GM21360 (cell line): ENCODE measurements at regions not wholly inside any gene's neighbourhood (a gene's known extent, or its start where the extent isn't known, plus 50 kb on each side); places are given as distances from the start of the nearest gene placed in this dataset.
"Not testable (repeated sequence)": the region's sequence is repeated elsewhere in the genome, so short reads cannot be mapped to it uniquely, and the experiment has no call there.

Experiments used
- ATAC-seq: cut with Tn5 transposase; IDR thresholded peaks from one replicate; pipeline ENCODE4 v1.9.1; 2021; ENCODE audit warnings: mild to moderate bottlenecking, moderate library complexity; ENCODE audit not compliant: unreplicated experiment

- ATAC-seq, result no peak
These were observed 282.7 kb downstream of the ANKRD50 start for GRCh38 chr4:124429746-124430250.

DNA sequence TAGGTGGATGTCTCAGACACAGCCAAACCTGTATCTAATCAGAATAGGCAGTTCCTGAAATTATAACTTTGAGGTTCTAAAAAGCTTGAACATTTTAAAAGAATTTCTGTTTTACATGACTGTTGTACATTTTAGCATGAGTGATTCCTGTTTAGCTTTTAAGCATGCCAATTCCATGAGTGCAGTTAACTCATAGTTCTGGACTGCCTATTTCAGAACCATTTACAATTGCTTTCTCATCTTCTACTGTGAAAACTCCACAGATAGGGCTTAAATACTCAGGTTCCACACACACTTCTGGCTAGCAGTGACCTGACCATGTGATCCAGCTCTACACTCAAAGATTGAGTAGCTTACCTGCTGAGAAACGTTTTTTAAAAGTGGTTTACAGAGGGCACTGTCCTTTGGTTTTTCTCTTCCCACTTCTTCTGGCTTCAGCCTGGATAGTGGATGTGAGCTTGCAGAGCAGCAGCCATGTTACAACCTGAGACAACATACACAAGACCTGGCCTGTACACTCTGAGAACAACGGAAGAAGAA is 280.8 kb downstream of the ANKRD50 start:
- no peak for ATAC-seq

GRCh38 chr4:124432500-124432899 is 280.0 kb downstream of the ANKRD50 start:
- ATAC-seq, result no peak

DNA sequence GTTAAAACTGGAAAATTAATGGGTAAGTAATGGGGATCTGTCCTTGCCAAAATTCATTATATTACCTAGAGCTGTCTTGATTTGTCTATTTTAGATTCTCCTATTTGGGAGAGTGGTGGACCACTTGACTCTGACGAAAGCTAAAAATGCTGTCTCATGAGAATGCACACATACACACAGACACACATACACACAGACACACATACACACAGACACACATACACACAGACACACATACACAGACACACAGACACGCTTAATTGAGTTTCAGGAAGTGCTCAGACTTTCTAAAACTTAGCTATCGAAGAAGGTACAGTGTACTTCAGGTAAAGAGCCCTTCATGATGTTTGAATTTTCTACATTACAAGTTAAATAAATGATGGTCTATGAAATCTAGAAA is 279.5 kb downstream of the ANKRD50 start:
- no peak for ATAC-seq

DNA sequence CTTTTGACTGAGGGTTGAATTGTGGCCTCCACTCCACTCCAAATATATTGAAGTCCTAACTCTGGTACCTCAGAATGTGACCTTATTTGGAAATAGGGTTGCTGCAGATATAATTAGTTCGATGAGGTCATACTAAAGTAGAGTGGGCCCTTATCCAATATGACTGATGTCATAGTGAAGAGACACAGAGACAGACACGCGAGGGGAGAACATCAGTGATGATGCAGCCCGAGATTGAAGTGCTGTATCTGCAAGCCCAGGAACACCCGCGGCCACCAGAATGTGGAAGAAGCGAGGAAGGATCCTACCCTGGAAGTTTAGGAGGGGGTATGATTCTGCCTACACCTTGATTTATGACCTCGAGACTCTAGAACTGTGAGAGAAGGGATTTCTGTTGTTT is 279.0 kb downstream of the ANKRD50 start:
- ATAC-seq, result no peak

GRCh38 chr4:124435274-124435950 is 277.1 kb downstream of the ANKRD50 start:
- no peak for ATAC-seq

DNA sequence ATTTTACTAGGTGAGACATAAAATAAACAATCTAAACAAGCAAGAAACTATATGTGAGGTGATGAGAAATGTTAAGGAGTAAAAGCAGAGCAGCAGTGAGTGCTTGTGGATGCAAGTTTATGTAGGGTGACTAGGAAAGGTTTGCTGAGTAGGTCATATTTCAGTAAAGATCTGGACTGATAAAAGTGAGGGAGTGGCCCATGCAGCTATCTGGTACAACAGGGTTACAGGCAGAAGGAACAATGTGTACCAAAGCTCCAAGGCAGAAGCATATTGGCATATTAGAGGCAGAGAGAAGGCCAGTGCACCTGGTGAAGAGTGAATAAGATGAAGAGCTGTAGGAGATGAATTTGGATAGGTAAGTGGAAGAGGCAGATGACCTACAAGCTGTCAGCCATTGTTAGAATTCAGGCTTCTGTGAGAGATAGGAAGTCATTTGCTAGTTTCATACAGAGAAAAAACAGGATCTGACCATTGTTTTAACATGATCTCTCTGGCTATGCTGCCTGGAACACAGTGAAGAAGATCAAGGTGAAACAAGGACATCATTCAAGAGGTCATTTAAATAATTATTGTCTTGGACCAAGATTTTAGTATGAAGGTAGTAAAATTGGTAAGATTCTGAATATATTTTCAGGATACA is 274.6 kb downstream of the ANKRD50 start:
- no peak for ATAC-seq

DNA sequence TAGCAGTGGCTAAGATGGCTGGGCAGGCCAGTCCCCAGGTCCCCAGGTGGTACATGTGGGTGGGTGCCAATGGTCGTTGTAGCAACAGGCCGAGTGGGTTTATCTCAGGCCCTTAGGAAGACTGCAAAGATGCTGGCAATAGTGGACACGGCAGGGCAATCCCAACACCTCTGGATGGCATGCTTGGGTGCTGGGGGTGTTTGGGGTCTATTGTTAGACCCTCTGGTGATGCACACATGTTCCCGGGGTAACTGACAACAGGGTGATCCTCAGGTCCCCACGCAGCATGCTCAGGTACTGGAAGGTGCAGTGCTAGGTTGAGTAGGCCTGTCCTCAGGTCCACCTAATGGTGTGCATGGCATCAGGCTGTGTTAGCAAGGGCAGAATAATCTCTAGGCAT is 267.5 kb downstream of the ANKRD50 start:
- ATAC-seq, result no peak

DNA sequence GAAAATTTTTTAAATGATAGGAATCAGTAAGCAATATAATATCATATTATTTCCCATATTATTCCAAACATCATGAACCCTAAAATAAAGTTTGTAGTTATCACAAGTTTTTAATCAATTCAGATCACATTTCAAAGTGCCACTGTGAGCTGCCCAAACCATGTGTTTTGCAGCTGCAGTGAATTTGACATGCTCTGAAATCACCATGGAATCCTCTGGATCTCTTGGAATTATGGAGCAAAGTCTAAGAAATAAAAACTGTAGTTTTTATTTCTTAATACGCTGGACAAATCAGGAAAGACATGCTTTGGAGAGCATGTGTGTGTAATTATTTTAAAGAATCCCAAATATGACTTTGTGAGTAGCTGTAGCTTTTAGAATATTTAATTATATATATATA is 262.7 kb downstream of the ANKRD50 start:
- ATAC-seq, result no peak

GRCh38 chr4:124450851-124451250 is 261.7 kb downstream of the ANKRD50 start:
- no peak for ATAC-seq

DNA sequence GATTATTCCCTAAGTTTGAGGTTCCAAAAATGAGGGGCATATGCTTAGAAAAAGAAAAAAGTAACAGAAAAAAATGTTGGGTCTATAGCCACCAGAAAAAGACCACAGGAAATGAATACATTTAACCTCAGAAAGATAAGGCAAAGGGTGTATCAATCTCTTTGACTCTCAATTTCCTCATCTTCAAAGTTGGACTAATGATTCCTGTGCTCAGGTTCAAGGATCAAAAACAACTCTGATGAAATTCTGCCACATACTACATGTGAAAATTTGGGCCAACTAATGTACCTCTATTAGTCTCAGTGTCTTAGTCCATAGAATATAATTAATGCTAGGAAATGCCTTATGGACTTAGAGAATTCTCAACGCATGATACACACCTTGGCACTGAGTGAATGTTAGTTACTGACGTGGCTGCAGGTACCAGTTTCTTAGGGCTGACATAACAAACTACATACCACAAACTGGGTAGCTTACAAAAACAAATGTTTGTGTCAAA is 257.7 kb downstream of the ANKRD50 start:
- no peak for ATAC-seq

DNA sequence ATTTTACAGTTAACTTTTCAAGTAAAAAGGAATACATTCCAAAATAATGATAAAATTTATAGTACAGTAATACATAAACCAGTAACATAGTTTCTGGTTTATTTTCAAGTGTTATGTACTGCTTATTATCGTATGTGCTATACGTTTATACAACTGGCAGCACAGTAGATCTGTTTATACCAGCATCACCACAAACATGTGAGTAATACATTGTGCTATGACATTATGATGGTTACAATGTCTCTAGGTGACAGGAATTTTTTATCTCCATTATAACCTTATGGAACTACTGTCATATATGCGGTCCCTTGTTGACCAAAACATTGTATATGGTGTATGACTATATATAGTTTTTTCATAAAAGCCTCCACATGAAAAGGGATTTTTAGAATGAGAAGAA is 256.9 kb downstream of the ANKRD50 start:
- no peak for ATAC-seq

DNA sequence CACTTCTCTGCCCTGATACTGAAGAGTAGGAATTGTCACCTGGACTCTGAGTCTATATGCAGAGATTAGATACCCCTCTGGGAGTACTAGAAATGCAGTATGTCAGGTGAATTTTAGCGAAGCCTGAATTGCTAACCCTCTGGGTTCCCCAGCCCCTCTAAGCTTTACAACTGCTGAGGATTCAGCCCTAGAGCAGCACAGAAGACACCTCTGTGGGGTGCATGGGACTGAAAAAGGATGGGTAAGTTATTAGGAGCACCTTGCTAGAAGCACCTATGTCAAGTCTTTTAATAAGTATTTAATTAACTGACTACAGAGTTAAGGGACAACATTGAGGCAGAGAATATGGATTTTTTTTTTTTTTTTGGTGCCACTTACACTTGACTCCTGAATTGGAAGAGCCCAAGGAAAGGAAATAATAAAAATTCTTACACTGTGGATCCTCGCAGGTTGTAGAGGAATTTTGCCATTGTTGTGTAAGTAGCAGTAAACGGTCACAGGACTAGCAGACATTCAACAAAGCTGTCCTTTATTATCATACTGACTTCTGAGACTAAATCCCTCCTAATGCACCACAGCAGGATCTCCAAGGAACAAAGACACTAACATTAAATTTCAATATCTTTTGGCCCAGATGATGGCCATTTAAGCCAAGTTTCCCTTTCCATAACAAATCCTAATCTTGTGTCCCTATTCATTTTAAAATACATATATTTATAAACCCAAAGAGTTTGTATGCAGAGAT is 253.2 kb downstream of the ANKRD50 start:
- no peak for ATAC-seq

DNA sequence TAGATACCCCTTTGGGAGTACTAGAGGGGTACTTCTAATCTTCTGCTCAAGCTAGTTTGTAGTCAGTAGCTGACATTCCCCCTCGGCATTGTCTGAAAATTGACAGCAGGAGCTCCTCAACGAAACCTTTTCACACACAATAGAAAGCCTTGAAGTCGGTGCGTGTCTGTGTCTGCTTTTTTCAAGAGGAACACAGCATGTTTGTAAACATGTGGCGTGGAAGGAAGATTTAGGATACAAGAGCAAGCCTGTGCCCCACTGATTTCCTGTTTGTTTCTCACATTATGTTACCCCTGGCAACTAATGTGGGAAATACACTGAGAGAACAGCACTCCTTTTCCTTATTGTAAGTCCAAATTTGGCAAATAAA is 252.6 kb downstream of the ANKRD50 start:
- ATAC-seq, result no peak

- ATAC-seq, result not testable (repeated sequence)
These were observed 250.9 kb downstream of the ANKRD50 start for GRCh38 chr4:124461592-124461991.

GRCh38 chr4:124462954-124463828 is 249.3 kb downstream of the ANKRD50 start:
- ATAC-seq, result no peak

- ATAC-seq, result no peak
These were observed 247.7 kb downstream of the ANKRD50 start for GRCh38 chr4:124464836-124465235.

- ATAC-seq, result no peak
These were observed 244.2 kb downstream of the ANKRD50 start for GRCh38 chr4:124468360-124468759.

DNA sequence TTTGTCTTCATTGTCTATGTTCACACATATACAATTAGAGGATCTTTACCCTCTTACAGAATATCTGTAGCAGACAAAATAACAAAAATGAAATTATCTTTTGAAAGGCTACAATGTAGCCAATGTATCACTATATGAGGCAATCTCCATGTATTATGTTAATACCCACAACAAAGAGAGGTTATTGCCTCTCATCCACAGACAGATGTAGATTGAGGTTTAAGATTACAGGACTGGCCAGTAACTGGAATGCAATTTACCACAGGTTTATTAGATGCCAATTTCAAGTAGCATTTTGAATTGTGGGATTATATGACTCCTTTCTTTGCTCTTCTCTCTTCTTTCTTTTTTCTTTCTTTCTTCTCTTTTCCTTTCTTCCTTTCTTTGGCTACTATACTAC is 242.6 kb downstream of the ANKRD50 start:
- ATAC-seq, result no peak

DNA sequence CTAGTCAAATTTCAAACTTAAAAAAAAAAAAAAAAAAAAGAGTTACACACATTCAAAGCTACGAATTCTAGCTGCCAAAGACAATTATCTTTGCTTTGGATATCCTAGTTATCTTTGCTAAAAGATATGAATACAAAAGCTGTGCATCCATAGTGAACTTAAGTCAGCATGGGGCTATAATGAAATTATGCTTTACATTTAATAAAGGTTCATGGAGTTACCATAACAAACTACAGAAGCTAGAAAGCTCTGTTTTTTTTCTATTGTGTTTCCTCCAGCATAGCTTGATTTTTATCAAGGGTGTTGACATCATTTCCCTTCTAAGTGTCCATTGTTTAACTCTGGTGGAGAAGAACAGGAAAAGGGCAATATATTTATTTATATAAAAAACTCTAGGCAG is 234.1 kb downstream of the ANKRD50 start:
- no peak for ATAC-seq

DNA sequence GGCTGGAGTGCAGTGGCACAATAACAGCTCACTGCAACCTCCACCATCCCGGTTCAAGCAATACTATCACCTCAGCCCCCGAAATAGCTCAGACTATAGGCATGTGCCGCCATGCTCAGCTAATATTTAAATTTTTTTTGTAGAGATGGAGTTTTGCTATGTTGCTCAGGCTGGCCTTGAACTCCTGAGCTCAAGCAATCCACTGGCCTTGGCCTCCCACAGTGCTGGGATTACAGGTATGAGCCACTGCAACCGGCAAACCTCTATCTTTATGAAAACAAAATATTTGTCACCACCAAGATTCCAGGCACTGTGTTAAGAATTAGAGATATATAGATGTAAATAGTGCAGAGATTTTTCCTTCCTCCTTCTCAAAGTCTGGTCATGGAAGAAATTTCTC is 232.5 kb downstream of the ANKRD50 start:
- ATAC-seq, result no peak
